ENCODE measurements at regions not wholly inside any gene's neighbourhood (a gene's known extent, or its start where the extent isn't known, plus 50 kb on each side); places are given as distances from the start of the nearest gene placed in this dataset.

DNA sequence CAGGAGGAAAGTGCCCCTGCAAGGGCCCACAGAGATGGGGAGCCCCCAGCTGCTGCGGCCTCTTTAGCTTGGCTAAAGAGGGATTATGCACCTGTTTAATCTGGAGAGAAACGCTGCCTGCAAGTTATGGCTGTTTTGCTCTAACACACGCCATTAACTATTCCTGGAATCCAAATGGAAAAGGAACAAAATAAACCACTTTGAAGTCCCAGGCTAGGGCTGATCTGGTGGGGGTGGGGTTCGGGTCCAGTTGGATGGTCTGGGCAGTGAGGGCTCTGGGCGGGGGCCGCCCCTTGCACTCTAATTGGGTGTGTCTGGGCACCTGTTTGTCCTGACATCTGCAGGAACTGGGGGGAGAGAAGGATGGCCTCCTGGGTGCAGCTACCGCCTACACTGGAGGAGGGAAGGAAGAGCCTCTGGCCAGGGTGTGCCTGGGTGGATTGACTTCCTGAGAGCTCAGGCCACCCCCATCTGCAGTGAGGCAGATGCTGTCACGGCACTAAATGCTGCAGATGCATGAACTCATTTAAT is 300.6 kb downstream of the ZEB1 start:
- TF ChIP-seq EZH2 (IDR thresholded peaks at IDR 0.05; ENCODE audit: borderline replicate concordance) (no peak), CTCF (IDR thresholded peaks at IDR 0.05; ENCODE audit: poor library complexity) (no peak)

All from hepatocyte (in vitro differentiated cells).